IPS-15b (cell line): ENCODE measurements at regions not wholly inside any gene's neighbourhood (a gene's known extent, or its start where the extent isn't known, plus 50 kb on each side); places are given as distances from the start of the nearest gene placed in this dataset.
"Not testable (repeated sequence)": the region's sequence is repeated elsewhere in the genome, so short reads cannot be mapped to it uniquely, and the experiment has no call there.

Experiments used
- H3K27me3 ChIP-seq: one replicate; pipeline ENCODE4 v1.6.1; 2013; ENCODE audit warnings: low read length; ENCODE audit not compliant: control insufficient read depth, insufficient read depth
- H3K36me3 ChIP-seq: one replicate; pipeline ENCODE4 v1.6.1; 2013; ENCODE audit warnings: low read length; ENCODE audit not compliant: control insufficient read depth, insufficient read depth
- H3K4me1 ChIP-seq: one replicate; pipeline ENCODE4 v1.6.1; 2013; ENCODE audit warnings: mild to moderate bottlenecking, low read length; ENCODE audit not compliant: control insufficient read depth, insufficient read depth
- H3K4me3 ChIP-seq: one replicate; pipeline ENCODE4 v1.5.1; 2013; ENCODE audit warnings: low read depth, low read length
- H3K9ac ChIP-seq: one replicate; pipeline ENCODE4 v1.6.1; 2013; ENCODE audit warnings: low read depth, mild to moderate bottlenecking, low read length
- H3K9me3 ChIP-seq: one replicate; pipeline ENCODE4 v1.6.1; 2013; ENCODE audit warnings: mild to moderate bottlenecking, low read length; ENCODE audit not compliant: control insufficient read depth, insufficient read depth

DNA sequence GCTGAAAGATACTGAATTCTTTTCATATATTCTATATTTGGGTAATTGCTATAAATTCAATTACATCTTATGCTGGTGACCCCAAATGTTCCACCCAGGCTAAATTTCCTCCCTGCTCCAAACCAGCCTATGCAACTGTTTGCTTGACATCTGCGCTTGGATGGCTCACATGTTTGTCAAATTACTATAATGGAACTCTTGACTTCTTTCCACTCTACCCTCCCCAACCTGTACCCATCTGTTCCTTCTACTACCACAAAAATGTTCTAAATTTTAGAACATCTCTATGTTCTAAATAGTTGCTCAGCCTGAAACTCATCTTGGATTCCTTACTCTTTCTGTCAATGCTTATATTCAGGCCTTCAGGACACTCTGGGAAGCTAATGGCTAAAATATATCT is 249.9 kb upstream of the SMIM30 start:
- Histone ChIP-seq H3K4me3 (no peak overlapping the region), H3K9ac (no peak overlapping the region), H3K9me3 (no peaks in the 10 kb centered on the region), H3K4me1 (no peaks in the 10 kb centered on the region), H3K27me3 (peaks cover 94% of the 10 kb centered on the region), H3K36me3 (no peaks in the 10 kb centered on the region)

DNA sequence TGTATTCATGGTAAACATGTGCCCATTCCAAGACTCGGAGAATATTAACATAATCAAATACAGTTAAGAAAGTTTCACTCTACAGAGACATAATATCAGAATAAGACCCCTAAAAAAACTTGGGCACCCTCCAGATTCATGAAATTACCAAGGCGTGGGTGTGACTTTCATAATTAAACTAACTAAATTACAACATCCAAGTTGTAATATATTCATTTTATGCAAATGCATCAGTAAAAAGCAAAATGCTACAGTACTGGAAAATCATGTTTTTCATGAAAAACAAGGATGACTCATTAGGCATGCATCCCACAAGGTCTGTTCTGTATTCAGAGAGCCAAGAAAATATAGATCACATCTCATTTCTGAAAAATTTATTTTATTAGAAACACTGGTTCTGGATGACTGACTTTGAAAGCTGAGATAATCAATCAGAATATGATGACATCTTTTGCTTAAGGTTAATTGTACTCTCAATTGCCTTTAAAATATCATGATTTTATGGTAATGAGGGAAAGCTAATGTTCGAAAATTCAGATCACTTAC is 248.8 kb upstream of the SMIM30 start:
- H3K9ac ChIP-seq = no peak overlapping the region
- H3K4me1 ChIP-seq = no peaks in the 10 kb centered on the region
- no peaks in the 10 kb centered on the region for H3K9me3 ChIP-seq
- H3K27me3 ChIP-seq = peaks cover 97% of the 10 kb centered on the region
- no peaks in the 10 kb centered on the region for H3K36me3 ChIP-seq
- no peak overlapping the region for H3K4me3 ChIP-seq

DNA sequence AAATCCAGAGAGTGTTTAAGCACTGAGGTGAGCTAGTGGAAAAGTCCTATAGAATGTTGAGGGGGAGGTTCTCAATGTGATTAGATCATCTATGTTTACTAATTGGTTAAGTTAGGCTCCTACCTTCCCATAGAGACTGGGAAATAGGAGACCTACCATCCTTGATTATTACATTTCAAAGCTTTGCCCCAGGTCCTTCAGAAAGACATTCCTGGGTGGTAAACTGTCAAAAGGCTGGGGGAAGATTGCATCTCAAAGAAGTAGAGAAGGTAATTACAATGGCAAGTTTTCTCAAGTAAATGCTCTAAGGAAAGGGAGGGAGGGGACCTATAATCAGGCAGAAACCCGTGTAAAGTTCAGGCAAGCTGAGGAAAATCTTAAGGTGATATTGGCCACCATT is 247.8 kb upstream of the SMIM30 start:
- H3K27me3 ChIP-seq = peaks cover 97% of the 10 kb centered on the region
- no peaks in the 10 kb centered on the region for H3K4me1 ChIP-seq

DNA sequence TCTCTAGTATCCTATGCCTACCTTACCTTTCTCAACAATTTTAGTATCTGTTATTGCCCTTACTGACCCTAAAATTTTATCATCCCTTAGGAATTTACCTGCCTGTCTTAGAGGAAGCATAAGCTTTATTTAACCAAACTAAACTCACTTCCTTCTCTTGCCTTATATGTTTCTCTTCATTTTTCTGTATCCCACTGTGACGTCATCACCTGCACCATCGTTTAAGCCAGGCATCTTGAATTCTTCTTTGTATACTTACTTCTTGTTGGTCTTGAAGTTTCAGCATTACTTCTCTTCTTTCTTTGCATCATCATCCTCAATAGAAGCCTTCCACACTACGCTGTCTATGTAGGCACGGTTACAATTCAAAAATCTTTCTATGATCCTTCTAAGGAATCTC is 231.0 kb upstream of the SMIM30 start:
- Histone ChIP-seq H3K9me3 (no peaks in the 10 kb centered on the region), H3K4me3 (no peak overlapping the region), H3K36me3 (no peaks in the 10 kb centered on the region), H3K27me3 (peaks cover 6% of the 10 kb centered on the region), H3K4me1 (no peaks in the 10 kb centered on the region), H3K9ac (no peak overlapping the region)

More for the DNA sequence above, 247.8 kb upstream of the SMIM30 start:
- Histone ChIP-seq H3K36me3 (no peaks in the 10 kb centered on the region), H3K9ac (no peak overlapping the region), H3K4me3 (no peak overlapping the region), H3K9me3 (no peaks in the 10 kb centered on the region)

DNA sequence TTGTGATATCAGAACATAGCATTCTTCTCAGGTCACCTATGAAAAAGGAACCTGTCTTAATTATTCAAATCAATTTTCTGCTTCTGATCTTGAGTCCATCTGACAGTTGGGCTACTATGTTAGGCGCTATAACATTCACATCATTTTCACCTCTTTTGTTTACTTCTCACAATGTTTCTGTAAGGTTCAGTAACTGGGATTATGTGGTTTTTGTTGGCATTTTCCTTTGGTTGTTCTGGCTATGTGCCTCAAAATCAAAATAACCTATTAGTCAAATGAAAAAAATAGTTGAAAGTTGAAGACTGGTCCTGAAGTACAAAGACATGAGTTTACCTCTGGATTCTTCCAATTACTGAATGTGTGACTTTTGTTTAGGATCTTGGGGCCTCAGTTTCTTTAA is 221.3 kb upstream of the SMIM30 start:
- Histone ChIP-seq H3K9ac (no peak overlapping the region), H3K36me3 (no peaks in the 10 kb centered on the region), H3K4me1 (no peaks in the 10 kb centered on the region), H3K4me3 (no peak overlapping the region), H3K27me3 (no peaks in the 10 kb centered on the region), H3K9me3 (no peaks in the 10 kb centered on the region)

DNA sequence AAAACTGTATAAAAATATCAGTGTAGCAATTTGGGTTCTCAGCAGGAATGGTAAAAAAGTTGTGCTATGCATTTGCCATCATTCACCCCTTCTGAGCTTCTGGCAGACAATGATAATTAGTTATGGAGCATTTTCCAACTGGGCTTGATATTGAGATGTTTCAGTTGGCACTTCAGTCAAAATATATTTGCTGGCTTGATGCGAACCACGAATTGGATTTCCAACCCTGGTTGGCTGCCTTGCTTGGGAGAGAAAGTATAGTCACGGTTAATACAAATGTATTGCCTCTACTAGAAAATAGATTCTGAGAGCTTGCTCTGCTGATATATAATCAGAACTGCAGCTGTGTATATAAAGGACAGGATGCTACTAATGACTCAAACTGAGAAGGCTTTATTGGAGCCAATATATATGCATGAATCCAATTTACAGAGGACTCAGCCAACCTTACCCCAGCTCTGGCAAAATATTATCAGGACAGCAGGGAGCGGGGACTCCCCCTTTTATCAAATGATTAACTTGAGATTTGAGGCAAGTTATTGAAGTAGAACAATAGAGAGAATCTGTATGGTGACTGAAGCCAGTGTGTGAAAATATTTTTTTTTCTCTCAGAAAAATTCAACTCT is 219.8 kb upstream of the SMIM30 start:
- H3K27me3 ChIP-seq = no peaks in the 10 kb centered on the region
- H3K4me1 ChIP-seq = no peaks in the 10 kb centered on the region
- no peaks in the 10 kb centered on the region for H3K9me3 ChIP-seq

DNA sequence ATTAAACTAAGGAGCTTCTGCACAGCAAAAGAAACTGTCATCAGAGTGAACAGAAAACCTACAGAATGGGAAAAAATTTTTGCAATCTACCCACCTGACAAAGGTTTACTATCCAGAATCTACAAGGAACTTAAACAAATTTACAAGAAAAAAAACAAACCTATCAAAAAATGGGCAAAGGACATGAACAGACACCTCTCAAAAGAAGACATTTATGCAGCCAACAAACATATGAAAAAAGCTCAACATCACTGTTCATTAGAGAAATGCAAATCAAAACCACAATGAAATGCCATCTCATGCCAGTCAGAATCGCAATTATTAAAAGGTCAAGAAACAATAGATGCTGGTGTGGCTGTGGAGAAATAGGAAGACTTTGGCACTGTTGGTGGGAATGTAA is 218.5 kb upstream of the SMIM30 start:
- not testable (repeated sequence) for H3K4me1 ChIP-seq, H3K9me3 ChIP-seq, H3K4me3 ChIP-seq

More for the DNA sequence above, 219.8 kb upstream of the SMIM30 start:
- no peak overlapping the region for H3K9ac ChIP-seq
- no peak overlapping the region for H3K4me3 ChIP-seq
- no peaks in the 10 kb centered on the region for H3K36me3 ChIP-seq

DNA sequence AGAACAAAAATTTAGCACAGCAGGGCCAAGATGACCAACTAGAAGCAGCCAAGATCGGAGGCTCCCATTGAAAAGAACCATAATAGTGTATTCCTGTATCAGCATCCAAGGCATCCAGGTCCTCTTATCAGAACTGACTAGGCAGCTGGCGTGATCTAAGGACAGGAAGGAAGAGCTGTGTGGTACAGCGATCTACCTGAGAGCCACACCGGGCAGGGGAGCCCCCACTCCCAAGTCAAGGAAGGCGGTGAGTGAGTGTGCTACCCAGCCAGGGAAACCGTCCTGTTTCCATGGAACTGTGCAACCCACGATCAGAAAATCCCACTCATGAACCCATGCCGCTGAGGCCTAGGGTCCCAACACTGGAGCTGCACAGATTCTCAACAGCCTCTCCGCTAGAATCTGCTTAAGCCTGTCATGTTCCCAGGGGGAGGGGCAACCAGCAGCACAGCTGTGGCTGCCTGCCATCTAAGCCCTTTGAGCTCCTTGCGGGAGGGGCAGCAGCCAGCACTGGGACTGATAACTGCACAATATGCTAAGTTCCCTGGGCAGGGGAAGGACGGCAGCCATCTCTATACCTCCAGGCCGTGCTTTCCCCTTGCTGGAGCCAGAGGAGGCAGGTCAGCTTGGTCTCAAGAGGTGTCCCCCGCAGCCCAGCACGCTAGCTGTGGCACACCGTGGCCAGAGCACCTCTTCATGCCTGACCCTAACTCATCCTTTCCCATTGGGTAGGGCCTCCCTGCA is 213.0 kb upstream of the SMIM30 start:
- Histone ChIP-seq H3K9ac (no peak overlapping the region), H3K27me3 (no peaks in the 10 kb centered on the region), H3K9me3 (no peaks in the 10 kb centered on the region), H3K36me3 (no peaks in the 10 kb centered on the region), H3K4me3 (no peak overlapping the region), H3K4me1 (peaks cover 4% of the 10 kb centered on the region)

More for the DNA sequence above, 218.5 kb upstream of the SMIM30 start:
- H3K27me3 ChIP-seq, H3K9ac ChIP-seq, H3K36me3 ChIP-seq: not testable (repeated sequence)

DNA sequence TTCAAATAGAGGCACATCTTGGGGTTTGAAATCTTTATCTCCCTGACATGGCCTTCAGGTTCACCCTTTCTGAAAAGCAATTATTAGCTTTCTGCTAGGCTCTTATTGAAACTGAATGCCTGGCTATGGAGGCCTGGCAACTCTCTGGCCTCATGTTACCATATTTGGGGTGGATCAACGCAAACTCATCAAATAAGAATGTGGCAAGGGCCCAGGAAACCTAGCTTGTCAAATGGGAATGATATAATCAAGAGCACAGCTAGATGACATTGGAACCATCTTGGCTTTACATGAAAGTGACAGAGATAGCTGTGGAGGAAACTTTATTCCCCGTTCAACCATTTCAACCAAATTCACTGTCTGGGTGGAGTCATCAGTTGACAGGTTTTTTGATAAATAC is 202.8 kb upstream of the SMIM30 start:
- Histone ChIP-seq H3K4me1 (no peaks in the 10 kb centered on the region), H3K9ac (no peak overlapping the region), H3K4me3 (no peak overlapping the region), H3K9me3 (no peaks in the 10 kb centered on the region), H3K36me3 (no peaks in the 10 kb centered on the region), H3K27me3 (no peaks in the 10 kb centered on the region)

DNA sequence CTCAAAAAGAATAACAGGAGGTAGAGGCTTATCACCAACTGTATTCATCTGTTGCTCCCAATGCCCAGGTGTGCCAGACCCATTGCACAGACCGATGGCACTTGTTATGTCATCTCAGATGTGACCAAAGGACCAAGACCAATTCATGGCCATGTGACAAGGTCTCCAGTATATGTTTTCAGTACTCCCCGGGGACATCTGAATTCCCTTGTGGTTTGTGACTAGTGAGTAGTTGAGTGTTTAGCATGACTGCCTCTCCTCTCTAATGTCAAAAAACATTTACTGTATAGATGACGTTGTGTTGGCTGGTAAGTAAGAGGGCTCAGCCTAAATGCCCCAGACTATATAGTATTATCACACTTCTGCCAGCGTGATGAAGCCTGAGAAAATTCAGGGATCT is 202.1 kb upstream of the SMIM30 start:
- no peaks in the 10 kb centered on the region for H3K27me3 ChIP-seq
- H3K4me1 ChIP-seq = no peaks in the 10 kb centered on the region
- no peaks in the 10 kb centered on the region for H3K36me3 ChIP-seq
- H3K9ac ChIP-seq = no peak overlapping the region
- H3K9me3 ChIP-seq = no peaks in the 10 kb centered on the region
- no peak overlapping the region for H3K4me3 ChIP-seq

DNA sequence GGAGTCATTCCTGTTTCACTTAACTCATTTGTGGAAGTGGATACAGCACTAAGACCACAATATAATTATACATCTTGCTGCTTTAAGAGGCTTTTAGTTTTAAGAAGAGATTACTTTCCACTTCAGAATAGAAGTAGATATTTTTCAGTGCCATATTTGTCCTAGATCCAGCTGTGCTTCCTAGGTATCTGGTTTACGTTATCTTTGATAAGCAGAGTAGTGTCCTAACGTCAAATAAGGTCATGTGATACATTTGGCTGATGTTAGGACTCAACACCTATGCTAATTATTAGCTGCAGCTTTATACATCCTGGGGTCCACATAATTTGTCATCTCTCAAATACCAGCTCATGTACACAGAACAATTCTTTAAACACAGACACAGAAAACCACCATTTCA is 196.2 kb upstream of the SMIM30 start:
- no peak overlapping the region for H3K9ac ChIP-seq
- no peak overlapping the region for H3K4me3 ChIP-seq
- H3K36me3 ChIP-seq = no peaks in the 10 kb centered on the region
- H3K27me3 ChIP-seq = no peaks in the 10 kb centered on the region
- no peaks in the 10 kb centered on the region for H3K4me1 ChIP-seq
- H3K9me3 ChIP-seq = no peaks in the 10 kb centered on the region

DNA sequence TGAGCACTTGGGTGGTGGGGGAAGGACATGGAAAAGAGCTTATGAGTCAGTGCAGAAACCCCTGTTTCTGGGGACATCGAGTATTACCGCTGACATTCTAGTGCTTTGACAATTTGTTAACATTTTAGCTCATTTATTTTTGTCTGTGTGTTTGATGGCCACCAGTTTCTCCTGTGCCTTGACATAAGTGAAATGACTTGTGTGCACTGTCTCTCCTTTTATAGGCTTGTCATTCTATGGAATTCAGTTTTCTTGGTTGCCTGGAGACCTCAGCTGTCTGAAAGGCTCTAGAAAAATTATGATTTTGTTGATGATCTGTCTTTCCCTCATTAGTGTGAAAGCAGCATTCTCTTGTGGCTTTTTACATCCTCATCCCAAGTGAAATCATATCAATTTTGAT is 190.0 kb upstream of the SMIM30 start:
- Histone ChIP-seq H3K9me3 (no peaks in the 10 kb centered on the region), H3K4me3 (no peak overlapping the region), H3K27me3 (no peaks in the 10 kb centered on the region), H3K9ac (no peak overlapping the region), H3K4me1 (no peaks in the 10 kb centered on the region), H3K36me3 (no peaks in the 10 kb centered on the region)
